ENCODE measurements at regions not wholly inside any gene's neighbourhood (a gene's known extent, or its start where the extent isn't known, plus 50 kb on each side); places are given as distances from the start of the nearest gene placed in this dataset.

DNA sequence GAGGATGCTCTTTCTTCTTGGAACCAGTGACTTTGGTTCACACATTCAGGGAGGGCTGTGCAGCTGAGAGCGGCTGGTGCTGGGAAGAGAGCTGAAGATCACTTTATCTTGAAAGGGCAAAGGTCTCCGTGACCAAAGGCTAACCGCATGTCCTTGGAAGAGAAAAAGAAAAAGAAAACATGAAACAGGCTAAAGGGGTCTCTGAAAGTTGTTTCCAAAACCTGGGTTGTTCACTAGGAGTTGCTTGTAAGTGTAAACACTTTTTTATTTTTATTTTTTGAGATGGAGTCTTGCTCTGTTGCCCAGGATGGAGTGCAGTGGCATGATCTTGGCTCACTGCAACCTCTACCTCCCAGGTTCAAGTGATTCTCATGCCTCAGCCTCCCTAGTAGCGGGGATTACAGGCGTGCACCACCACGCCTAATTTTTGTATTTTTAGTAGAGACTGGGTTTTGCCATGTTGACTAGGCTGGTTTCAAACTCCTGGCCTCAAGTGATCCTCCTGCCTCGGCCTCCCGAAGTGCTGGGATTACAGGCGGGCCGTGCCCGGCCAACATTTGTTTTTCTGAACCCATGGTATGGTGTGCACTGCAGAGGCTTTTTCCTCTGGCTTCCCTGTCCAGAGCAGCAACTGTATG is 208.6 kb downstream of the C9orf50 start:
- POLR2A ChIA-PET, result interaction anchor here (1.1 kb wide), 1 partner anchor 47 kb away, joined by 3 read pairs; no protein-coding TSS in a partner anchor
- CTCF ChIA-PET, result interaction anchor here (0.5 kb wide), 1 partner anchor 62 kb away, joined by 3 read pairs; no protein-coding TSS in a partner anchor

DNA sequence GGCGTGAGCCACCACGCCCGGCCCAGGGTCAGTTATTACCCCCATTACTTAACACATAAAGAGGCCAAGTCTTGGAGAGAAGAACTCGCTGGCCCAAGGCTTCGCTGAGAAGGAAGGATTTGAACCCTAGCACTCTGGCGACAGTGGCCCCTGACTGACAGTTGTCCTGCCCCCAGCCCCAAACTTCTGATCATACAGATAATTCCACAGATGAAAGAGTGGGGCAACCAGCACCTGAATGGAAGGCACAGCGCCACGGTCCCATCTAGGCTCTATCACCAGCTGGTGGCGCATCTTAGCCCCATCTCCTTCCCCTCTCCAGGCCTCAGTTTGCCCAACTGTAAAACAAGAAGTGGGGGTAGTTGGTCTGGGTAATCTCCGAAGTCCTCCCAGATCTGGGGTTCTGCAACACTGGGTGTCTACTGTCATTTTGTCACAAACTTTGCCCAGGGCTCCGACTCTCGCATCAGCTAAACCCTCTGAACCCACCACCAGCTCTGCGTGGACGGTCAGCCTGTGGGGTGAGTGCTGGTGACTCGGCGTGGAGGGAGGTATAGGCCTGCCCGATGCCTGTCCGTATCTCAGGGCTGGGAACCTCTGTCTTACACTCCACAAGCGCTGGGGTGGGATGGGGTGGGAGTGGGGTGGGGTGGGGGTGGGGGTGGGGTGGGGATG is 209.3 kb downstream of the C9orf50 start:
- CTCF ChIA-PET, result interaction anchor here (0.5 kb wide), 1 partner anchor 61 kb away, joined by 3 read pairs; no protein-coding TSS in a partner anchor
- POLR2A ChIA-PET, result no interaction called here

DNA sequence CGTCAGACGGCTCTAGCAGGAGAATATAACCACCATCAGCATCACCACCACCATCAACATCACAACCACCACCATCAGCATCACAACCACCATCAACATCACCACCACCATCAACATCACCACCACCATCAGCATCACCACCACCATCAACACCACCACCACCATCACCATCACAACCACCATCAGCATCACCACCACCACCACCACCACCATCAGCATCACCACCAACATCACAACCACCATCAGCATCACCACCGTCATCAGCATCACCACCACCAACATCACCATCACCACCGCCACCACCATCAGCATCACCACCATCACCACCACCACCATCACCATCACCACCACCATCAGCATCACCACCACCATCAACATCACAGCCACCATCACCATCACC is 210.7 kb downstream of the C9orf50 start:
- CTCF ChIA-PET, result no interaction called here
- POLR2A ChIA-PET, result no interaction called here

DNA sequence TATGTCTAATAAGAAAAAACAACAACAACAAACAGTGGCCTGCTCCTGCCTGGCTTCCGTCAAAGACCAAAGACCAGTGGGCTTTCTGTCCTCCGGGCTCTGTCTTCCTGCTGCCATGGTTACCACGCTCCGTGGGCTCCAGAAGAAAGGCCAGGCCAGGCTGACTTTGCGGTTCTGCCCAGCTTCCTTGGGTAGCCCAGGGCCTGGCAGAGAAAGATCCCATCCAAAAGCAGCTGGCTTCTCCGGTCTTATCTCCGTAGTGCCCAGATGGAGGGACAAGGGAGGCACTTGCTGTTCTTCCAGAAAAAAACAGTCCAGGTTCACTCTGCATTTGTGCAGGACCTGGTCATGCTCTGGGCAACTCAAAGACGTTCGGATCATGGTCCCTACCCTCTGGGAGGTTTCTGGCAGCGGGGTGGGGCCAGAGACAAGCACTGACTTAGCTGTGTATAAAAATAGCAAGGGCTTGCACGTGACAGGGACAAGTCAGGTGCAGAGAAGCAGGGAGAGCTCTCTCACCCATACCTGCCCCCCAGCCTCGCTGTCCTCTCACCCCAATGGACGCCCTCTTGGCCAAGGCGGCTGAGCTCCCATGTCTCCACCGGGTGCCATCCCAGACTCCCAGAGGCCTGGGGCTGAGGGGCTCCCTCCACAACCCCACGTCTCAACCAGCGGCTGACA is 212.2 kb downstream of the C9orf50 start:
- POLR2A ChIA-PET, result no interaction called here
- CTCF ChIA-PET, result no interaction called here

DNA sequence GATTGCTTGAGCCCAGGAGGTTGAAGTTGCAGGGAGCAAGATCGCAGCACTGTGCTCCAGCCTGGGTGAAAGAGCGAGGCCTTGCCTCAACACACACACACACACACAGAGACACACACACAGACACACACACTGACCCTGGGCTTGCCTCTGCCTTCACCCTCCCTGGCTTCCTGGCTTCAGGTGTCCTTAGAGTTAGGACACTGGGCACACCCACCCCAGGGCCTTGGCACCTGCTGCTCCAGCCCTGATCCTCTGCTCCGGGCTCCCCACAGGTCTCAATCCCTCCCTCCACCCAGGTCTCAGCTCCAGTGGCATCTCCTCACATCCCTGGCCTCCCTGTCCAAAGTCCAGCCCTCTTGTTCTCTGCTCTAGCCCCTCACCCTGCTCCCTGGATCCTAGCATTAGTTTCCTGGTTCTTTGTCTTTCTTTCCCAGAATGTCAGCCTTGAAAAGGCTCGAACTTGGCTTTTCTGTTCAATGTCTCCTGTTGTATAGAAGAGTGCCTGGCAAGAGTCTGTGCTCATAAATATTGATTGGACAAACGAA is 212.9 kb downstream of the C9orf50 start:
- CTCF ChIA-PET, result interaction anchor here (1.2 kb wide), 1 partner anchor 234 kb away, joined by 3 read pairs; no protein-coding TSS in a partner anchor
- POLR2A ChIA-PET, result no interaction called here

DNA sequence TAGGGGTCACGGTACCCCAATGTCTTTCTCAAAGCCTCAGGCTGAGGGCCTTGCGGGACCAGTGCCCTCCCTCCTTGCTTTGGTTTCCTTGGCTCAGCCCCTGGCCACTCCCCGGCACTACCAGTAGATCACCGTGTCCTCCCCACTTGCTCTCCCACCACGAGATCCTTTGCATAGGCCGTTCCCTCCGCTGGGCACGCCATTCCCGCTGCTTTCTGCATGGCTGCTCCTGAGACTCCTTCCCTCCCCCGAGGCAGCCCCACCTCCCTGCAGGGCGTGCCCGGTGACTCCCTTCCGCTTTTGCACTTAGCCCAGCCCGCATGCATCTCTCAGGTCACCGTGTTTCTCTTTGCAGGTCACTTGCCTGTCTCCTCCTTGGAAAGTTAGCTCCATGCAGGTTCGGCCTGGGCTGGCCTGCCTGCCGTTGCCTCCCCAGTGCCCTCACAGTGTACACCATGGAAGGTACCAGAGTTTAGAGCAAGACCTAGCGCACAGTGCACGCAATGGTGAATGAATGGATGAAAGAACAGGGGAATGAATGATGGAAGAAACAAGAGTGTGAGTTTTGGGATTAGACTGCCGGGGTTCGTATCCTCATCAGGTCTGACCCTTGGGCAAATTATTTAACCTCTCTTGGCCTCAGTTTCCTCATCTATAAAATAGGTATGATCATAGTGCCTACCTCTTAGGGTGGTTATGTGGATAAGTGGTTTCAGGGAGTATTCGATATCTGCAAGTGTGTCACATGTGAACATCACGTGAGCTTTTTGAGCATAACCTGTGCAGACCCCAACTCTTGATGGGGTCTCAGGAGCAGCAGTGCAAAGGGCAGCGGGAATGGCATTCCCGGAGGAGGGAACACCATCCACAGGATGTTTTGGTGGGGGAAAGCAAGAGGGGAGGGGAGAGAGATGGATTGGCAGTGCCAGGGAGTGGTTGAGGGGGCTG is 214.3 kb downstream of the C9orf50 start:
- ChIA-PET POLR2A (no interaction called here), CTCF (interaction anchor here (1.2 kb wide), 1 partner anchor 232 kb away, joined by 3 read pairs; no protein-coding TSS in a partner anchor)

DNA sequence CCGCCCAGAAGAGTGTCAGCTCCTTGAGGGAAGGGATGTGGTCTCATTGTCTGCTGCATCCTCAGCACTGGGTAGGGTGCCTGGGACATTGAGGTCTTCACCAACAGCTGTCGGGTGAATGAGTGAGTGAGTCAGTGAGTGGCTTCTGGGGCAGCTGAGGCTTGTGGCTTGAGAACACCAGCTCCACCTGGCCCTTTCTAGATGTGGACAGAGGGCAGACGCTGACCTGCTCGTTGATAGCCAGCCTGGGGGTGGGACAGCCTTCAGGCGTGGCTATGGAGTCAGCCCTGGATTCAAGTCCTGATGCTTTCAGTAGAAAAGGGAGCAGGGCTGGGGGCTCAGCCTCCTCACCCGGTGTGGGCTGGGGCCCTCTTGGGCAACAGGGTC is 215.1 kb downstream of the C9orf50 start:
- POLR2A ChIA-PET, result no interaction called here
- CTCF ChIA-PET, result no interaction called here

DNA sequence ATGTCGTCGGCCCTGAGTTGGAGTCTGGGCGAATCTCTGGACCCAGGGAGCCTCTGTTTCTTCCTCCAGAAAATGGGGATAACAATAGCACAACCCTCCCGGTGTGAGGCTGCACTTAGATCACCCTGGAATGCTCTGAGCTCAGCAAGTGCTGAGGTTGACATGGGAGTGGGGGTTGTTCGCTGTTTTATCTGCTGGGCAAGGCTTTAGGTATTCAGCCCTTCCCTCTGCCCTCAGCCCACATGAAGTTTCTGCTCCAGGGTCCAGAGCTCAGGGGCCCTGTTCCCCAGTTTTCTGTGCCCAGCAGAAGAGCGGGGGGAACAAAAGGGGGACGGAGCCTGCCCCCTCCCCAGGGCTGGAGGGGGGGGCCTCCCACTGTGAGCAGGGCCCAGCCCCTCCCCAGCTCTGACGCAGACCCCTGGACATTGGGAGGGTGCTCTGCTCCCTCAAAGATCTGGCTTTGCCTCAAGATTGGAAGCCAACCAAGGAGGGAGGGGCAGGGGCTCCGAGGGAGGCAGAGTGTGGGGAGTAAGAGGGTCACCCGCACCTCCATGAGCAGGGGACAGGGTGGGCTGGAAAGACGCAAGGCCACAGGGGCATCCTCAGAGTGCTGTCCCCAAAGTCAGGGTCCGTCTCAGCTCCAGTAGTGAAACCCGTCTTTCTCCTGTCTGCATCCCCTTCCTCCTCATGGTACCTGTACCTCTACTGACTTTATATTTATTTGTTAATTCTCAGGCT is 215.6 kb downstream of the C9orf50 start:
- ChIA-PET CTCF (no interaction called here), POLR2A (no interaction called here)

DNA sequence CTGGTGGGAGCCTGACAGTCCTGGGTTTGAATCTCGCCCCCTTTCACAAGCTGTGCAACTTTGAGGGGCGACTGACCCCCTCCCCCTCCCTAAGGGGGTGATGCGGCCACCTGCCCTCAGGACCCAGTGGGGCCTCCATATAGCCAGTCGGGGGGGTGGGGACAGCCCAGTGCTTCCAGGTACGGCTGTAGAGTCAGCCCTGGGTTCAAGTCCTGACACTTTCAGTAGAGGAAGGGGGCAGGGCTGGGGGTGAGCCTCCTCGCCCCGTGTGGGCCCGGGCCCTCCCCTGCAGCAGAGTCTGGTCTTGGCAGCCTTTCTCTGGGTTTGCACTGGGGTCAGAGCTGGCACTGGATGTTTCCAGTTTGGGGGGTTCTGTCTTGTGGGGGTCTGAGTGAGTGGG is 216.3 kb downstream of the C9orf50 start:
- POLR2A ChIA-PET, result no interaction called here
- CTCF ChIA-PET, result no interaction called here

DNA sequence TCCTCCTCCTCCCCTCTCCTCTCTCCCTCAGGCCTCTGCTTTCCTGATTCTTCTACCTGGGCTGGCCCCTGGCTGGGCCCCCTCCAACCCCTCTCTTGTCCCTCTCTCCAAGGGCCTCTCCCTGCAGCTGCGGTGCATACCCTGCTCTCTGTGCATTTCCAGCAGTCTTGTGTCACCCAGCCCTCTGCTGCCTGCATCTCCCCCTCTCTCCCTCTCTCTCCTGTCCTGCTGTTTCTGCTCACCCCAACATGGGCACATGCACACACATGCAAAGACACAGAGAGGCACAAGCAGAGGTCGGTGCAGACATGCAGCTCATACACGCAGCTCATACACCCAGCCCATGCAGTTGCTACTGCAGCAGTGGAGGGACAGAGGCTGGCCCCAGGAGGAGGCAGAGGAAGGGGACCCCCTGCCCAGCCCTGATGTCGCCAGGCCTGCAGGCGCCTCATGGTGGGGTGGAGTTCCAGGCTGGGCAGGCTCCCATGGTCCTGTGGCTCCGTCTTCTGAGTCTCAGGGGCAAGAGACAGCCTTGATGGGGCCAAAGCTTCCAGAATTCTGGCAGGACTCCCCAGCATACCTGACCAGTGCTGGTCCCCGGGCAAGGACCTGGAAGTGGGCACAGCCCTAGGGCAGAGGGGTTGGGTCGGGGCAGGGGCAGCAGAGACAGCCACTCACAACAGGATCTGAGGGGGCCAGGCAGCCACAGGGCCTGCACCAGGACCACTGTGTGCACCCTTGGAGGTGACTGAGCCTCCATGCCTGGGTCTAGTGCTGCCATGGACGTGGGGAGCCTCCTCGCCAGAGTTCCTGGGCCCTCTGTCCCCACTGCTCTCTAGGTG is 216.9 kb downstream of the C9orf50 start:
- ChIA-PET POLR2A (no interaction called here), CTCF (no interaction called here)

DNA sequence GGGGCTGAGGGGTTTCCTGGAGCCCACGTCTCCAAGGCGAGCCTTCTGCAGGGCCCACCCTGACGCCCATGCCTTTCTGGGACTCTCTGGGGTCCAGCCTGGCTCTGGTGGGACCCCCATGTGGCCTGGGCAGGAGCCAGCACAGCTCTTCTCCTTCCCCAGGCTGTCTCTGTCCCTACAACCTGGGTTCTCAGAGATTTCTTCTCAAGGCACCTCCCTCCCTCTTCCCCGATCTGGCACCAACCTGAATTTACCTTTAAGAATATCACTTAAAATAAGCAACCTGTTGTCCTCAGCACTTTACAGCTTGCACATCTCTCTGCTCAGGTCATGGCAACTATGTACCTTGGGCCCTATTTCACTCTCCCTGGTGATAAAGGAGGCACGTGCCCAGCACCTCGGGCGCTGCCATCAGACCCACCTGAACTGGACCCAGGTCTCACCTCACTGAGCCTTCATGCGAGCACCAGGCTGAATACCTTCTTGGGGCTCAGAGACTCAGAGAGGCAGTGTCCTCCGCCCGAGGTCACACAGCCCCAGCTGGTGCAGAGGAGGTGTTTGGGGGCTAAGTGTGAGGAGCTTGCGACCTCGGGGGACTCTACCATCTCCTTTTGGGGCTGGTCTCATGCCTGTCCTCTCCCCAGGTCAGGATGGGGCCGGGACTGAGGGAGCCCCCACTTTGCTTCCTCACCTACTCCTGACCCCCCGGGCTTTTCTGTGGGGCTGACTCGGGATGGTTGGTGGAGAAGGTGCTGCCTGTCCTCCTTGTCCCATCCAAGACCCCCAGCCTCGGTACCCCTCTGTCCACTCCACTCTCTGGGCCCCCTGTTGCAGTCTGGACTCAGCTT is 217.7 kb downstream of the C9orf50 start:
- ChIA-PET POLR2A (no interaction called here), CTCF (no interaction called here)

DNA sequence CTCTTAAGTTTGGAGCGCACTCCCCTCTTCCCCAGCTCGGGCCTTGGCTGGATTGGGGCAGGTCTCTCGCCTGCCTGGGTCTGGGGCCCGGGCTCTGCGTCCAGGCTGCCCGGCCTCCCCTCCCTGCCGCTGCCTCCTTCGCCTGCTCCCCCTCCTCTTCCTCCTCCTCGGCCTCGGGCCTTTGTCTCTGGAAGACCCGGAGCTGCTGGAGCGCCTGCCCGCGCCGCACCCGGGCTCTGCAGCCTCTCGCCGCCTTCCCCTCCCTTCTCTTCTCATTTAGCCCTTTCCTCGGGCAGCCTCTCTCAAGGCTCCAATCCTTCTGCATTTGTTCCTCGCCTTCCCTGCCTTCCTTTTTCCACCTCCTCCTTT is 218.5 kb downstream of the C9orf50 start:
- POLR2A ChIA-PET, result no interaction called here
- CTCF ChIA-PET, result interaction anchor here (0.5 kb wide), 1 partner anchor 26 kb away, joined by 3 read pairs; no protein-coding TSS in a partner anchor

DNA sequence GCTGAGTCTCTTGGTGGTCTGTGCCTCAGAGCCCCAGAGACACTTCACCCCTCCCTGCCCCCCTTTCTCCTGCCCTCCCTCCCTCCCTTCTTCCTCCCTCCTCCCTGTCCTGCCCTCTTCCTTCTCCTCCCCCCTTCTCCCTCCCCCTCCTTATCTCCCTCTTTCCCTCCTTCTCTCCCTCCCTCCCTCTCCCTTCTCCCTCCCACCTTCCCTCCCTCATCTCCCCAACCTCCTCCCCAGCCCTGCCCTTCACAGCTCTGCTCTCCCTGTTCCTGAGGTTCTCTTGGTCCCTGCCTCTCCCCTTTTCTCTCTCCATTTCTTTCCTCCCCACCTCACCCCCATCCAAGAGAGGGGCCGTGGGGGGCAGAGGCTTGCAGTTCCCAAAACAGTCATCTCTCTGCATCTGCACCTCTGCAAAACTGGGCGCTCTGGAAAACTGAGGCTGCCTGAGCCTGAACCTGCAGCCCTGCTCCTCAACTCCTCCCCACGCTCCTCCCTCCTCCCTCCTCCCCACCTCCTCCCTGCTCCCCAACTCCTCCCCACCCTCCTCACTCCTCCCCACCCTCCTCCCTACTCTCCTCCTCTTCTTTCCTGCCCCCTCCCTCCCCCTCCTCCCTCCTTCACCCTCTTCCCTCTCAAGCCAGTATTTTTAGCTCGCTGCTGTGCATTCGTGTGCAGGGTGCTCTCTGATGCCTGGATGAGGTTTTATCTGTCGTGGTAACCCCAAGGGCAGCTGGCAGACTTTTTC is 219.1 kb downstream of the C9orf50 start:
- ChIA-PET CTCF (interaction anchor here (0.5 kb wide), 1 partner anchor 26 kb away, joined by 3 read pairs; no protein-coding TSS in a partner anchor), POLR2A (no interaction called here)

DNA sequence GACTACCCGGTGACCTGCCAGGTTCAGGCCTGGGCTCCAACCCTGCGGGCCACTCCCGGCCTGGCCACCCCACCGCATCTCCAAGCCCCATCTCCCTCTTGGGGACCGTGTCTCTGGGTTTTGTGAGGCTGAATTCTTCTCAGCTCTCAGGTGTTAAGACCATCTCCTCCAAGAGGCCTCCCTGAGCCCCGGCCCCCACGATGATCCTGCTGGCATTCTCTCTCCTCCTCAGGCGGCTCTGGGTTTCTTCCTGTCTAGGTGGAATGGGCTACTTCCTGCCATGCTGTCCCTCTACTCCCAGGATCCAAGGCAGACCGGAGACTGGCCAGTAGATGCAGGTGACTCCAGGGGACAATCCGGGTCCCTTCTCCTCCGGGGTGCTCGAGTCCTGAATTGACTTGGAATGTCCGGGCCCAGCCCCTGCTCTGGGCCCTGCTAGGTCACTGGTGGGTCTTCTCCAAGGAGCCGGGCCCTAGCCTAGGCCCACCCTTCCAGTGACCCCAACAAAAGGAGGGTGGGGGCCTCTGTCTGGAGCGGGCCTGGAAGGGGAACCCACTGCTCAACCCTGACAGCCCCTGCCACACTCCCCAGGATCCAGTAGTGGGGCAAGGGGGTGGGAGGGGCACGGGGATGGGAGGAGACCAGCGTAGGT is 219.8 kb downstream of the C9orf50 start:
- ChIA-PET CTCF (no interaction called here), POLR2A (no interaction called here)

DNA sequence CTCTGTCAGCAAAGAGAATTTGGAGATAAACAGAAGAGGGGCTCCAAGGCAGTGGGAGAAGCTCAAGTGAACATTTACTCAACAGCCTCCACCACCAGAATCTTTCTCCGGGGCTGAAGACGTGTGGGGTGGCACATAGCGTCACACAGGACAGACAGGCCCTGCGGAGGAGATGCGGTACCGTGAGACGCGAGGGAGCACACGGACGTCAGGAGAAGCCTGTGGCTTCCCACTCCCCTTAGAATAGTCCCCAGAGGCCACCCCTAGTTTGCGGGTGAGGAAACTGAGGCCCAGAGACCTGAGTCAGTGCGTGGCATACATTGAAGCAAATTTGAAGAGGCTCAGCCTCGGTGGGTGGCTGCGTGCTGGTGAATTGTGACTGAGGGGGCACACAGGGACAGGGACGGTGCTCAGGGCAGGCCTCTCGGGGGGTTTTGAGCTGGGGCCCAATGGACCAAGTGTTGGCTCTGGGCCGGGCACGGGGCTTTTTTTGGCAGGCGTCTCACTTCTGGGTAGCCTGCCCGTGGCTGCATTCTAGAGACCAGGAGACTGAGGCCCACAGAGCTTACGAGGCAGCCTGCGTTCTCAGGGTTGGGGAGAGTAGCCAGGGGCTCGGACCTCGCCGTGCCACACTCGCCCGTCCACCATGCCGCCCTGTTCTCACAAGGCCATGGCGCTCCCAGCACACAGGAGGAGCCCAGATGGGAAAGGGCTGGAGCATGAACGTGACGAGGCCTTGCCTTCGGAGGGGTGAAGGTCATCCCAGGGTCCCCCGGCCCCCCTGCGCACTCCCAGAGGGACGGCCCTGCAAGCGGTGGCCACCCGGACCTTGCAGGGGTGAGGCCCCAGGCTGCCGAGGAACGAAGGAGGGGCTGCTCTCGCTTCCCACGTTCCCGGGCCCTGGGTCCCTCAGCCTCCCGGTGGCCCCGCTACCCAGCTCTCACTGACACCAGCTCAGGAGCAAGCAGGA is 220.6 kb downstream of the C9orf50 start:
- ChIA-PET CTCF (no interaction called here), POLR2A (no interaction called here)

Measured in activated CD8-positive, alpha-beta memory T cell treated with anti-CD3 and anti-CD28 coated beads for 36 hours (primary cell).